VCaP (cell line): ENCODE measurements at regions not wholly inside any gene's neighbourhood (a gene's known extent, or its start where the extent isn't known, plus 50 kb on each side); places are given as distances from the start of the nearest gene placed in this dataset.

Experiments
- H3K27ac ChIP-seq: fragments of 450-650 bp; 2 replicates; pipeline ENCODE4 v1.5.1; 2017
- TF ChIP-seq, protein P1 (sequence below): fragments of 450-650 bp; conservative IDR thresholded peaks from 2 replicates; pipeline ENCODE4 v1.5.1; 2017; ENCODE audit warnings: mild to moderate bottlenecking, moderate library complexity

DNA sequence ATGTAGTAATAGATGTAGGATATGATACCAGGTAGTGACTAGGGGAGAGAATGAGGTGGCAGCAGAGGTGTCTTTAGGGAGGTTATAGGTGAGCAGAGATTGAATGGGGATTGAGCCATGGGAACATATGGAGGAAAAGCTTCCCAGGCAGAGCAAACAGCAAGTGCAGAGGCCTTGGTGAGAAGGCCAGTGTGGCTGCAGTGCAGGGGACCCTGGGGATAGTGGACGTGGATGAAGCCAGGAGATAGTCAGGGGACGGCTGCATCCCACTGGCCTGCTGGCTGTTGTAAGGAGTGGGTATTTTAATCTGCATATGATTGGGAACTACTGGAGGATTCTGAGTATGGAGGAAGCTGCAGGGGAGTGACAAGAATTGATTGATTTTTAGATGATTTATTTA lies 62.7 kb upstream of the TRAK1 start:
- TF ChIP-seq, protein P1, sequence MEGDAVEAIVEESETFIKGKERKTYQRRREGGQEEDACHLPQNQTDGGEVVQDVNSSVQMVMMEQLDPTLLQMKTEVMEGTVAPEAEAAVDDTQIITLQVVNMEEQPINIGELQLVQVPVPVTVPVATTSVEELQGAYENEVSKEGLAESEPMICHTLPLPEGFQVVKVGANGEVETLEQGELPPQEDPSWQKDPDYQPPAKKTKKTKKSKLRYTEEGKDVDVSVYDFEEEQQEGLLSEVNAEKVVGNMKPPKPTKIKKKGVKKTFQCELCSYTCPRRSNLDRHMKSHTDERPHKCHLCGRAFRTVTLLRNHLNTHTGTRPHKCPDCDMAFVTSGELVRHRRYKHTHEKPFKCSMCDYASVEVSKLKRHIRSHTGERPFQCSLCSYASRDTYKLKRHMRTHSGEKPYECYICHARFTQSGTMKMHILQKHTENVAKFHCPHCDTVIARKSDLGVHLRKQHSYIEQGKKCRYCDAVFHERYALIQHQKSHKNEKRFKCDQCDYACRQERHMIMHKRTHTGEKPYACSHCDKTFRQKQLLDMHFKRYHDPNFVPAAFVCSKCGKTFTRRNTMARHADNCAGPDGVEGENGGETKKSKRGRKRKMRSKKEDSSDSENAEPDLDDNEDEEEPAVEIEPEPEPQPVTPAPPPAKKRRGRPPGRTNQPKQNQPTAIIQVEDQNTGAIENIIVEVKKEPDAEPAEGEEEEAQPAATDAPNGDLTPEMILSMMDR: no peak
- H3K27ac ChIP-seq: no peak overlapping the region

DNA sequence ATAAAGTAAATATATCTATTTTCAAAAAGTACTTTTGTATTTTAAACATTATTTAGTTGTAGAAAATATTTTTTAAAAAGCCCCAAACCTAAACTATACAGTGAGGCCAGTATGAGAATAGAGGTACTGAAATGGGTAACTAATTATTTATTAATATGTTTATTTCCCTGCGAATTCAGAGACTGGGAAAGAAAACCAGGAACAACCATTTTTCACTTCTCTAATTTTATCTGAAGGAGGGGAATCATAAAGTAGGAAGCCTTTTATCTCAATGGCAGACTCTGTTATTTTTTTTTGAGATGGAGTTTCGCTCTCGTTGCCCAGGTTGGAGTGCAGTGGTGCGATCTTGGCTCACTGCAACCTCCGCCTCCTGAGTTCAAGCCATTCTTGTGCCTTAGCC lies 63.6 kb upstream of the TRAK1 start:
- H3K27ac ChIP-seq: no peak overlapping the region
- TF ChIP-seq, protein P1: no peak

DNA sequence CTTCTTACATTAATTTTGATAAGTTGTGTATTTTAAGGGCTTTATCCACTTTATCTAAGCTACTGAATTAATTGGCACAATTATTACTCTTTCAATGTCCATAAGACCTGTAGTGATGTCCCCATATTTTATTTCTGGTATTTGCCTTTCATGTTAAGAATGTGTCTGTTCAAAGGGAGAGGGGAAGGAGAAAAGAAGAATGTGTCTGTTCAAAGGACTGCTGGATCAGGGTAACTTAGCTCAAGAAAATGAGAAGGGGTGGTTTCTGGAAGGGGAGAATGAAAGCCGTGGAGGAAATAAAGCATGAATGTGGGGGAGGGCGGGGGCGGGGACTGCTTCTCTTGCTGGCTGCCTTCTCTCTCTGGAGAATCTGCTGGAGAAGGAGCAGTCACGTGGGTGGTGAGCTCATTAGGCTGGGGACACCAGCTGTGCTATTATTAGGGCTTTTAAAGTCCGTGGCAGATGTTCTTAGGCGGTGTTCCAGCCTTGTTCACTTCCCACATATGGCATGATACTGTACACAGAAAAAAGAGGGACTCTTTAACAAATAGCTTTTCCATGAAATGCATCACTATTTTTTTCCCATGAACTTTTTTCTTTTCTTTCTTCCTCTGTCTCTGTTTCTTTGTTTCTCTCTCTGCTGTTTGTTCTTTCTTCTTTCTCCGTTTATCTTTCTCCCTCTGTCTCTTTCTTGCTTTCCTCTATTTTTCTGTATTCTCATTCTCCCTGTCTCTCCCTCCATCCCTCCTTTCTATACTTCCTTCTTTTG lies 63.7 kb upstream of the ULK4 start:
- peak overlapping the region; percentile 57 for H3K27ac ChIP-seq
- TF ChIP-seq, protein P1: no peak

DNA sequence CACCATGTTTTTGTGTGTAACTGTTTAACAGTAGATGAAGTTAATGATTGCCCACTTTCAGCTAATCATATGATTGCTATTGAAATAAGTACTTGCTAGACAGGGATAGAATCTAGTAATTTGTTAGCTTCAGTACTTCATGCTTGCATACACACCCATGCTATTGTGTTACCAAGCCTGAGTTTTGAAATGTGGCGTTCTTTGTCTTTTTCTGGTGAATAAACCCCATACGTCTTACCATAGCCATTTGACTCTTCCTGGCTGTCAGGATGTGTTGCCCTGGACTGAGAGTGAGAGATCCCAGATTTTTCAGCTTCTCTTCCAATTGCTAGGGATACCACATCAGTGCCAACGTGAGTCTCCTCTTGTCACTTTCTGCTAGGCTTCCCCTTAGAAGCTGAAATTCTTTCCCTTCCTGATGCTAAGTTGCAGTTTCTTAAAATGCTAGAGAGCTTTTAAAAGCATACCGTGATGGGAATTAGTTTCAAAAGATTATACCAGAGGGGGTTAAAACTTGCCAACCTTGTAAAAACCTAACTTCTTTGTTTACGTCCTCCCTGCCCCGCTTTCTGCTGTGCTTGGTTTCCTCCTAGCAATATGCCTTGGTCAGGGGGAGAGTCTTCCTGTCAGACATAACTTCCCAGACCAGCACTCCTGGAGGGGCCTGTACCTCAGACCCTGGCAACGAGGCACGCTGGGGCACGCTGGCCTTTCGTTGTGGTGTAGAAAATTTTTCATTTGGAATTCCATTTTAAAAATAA lies 62.9 kb upstream of the ULK4 start:
- H3K27ac ChIP-seq: peak overlapping the region; percentile 57
- TF ChIP-seq, protein P1: no peak

DNA sequence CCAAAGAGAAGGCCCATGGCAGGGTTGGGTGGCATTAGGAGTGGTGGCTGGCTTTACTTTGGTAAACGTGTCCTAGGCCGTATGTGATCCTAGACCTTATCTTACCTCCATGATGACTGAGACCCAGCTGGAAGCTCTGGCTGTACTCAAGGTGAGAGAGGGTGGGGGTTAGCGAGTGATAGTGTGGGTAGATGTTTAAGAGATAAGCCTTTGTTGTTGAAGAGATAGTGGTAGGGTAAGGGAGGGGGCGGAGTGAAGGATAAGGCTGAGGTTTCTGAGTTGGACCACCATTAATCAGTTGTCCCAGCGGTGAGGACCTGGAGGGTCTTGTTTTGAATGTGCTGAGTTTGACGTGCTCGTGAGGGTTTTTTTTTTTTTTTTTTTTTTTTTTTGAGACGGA lies 61.5 kb upstream of the ULK4 start:
- TF ChIP-seq, protein P1: no peak
- no peak overlapping the region; the same call in 1 of the 2 replicates for H3K27ac ChIP-seq

DNA sequence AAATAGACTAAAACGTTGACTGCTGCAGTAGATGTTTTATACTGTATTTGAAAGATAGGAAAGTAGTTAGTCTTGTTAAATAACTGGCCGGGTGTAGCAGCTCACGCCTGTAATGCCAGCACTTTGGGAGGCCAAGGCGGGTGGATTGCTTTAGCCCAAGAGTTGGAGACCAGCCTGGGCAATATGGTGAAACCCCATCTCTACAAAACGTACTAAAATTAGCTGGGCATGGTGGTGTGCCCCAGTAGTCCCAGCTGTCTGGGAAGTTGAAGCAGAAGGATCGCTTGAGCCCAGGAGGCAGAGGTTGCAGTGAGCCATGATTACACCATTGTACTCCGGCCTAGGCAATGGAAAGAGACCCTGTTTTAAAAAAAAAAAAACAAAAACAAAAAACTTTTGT lies 60.5 kb upstream of the ULK4 start:
- TF ChIP-seq, protein P1: no peak

DNA sequence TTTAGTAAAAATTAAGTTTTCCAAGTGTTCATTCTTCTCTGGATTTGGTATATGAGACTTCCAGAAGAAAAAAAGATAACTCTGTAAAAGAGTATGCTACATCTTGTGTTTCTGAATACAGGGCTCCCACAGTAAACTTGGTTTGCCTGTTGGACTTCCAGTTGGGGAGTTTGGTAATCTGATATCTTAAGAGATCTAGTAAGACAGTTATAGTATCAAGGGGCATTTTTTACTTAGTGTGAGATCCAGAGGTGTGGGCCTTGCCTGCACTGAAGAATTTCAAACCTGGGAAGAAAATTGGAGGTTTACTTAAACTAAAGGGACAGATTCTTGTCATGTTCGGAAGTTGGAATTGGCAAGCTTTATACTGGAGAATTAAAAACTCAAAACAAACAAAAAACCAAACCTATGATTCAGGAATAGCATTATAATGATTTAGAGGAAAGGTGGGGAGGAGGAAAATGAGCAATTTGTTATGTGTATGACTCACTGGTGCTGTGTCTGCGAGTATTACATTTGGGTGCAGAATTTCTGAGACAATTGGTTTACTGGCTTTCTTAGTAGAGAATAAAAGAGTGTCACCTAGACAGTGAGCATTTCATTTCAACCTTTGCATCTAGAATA lies 58.9 kb upstream of the ULK4 start:
- no peak overlapping the region for H3K27ac ChIP-seq

More for the DNA sequence above, 60.5 kb upstream of the ULK4 start:
- no peak overlapping the region for H3K27ac ChIP-seq

More for the DNA sequence above, 58.9 kb upstream of the ULK4 start:
- TF ChIP-seq, protein P1: no peak
